GM21367 (cell line): ENCODE measurements at regions not wholly inside any gene's neighbourhood (a gene's known extent, or its start where the extent isn't known, plus 50 kb on each side); places are given as distances from the start of the nearest gene placed in this dataset.

ENCODE experiments used
- ATAC-seq: cut with Tn5 transposase; IDR thresholded peaks from one replicate; pipeline ENCODE4 v1.9.1; 2021; ENCODE audit not compliant: unreplicated experiment

DNA sequence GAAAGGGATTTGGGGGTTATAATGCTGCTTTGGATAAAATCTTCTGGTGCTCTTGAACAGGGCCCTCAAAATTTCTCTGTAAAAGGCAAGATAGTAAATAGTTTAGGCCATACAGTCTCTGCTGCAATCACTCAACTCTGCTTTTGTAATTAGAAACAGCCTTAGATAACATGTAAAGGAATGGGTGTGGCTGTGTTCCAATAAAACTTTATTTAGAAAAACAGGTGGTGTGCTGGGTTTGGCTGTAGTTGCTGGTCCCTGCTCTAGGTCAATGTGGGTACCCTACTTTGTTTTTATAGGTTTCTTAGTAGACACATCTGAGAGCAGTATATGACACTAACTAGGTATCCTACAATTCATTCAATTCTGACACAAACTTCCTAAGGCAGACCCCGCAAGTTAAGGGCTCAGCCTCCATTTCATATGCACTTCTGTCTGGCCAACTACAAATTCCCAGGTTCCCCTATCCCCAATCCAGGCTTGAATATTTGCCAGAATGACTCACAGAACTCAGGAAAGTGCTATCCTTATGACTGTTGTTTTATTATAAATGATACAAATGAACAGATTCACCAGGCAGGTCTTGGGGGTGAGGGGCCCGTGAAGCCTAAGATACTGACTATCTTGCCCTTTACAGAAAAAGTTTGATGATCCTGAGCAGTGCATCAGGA, 349.9 kb downstream of the RPS24 start:
- ATAC-seq, result no peak

DNA sequence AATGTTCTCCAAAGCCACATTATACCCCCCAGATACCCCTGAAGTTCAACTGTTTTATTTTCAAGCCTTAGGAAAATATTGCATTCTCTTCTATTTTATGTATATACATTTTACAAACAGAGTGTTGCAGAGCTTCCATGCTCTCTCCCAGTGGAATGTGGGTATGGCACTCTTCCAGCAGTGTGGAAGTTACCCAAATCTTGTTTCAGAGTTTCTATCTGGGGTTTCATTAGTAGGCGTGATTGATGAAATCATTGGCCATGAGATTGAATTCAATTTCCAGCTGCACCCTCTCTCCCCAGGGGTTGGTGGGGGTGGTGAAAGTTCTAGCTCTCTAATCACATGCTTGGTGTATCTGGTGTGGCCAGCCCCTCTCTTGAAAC, 350.4 kb downstream of the RPS24 start:
- no peak for ATAC-seq

DNA sequence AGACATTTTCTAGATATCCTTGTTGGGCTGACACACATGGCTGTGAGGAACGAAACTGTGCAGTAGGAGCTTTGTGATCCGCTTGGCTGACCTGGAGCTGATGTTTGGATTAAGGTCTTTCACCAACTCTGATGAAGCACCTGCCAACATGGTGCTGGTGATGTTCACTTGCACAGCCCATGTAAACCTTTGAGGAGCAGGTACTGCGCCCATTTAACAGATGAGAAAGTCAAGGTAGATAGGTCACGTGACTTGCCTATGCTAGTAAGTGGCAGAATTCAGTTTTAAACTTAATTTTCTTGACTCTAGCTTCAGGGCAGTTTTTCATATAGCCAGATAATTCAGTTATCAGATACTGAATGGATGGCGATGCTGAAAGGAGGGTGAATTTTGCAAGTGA, 351.9 kb downstream of the RPS24 start:
- ATAC-seq, result no peak

DNA sequence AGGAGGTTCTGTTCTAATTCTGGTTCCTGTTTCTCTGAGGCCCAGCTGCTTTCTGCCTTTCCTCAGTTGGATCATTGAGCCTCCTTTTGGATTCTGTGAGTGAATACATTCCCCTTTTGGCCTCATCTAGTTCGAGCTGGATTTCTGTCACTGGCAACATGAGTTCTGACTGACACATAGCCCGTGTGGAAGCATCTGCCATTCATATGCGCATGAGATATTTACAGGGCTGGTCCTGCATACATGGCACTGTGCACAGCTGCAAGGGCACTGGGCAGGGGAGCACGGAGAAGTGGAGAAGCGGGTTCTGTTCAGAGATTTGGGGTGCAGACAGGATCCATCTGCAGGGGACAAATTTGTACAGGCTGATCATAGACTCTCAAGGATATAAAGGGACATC, 352.8 kb downstream of the RPS24 start:
- ATAC-seq, result no peak

DNA sequence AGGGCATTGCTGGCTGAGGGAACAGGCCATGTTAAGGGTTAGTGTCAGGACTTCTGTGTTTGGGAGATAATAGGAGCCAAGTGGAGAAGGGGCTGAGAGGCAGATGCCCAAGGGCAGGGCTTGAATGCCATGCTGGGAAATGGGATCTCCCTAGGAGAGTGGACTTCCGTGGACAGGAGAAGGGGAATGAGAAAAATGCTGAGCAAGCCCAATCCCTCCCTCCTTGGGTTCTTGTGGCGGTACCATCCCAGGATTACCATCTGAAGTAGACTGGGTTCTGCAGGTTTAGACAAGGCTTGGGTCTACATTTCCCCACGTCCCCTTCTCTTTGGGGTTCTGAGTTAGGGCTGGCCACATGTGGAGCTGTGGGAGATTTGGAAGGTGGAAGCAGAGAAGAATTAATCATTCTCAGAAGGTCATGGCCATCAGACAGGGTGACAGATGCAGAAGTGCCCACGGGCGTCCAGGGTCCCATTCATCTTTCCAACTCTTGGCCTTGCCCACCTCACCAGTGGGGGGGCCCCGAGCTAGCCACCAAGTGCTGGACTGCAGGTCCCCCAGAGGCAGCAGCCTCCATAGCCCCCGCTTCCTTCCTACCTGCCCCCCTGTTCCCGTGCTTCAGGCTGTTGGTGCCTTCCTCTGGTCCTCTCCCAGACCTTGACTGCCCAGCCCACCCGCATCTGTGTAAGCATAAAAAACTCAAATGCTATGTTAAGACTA, 354.8 kb downstream of the RPS24 start:
- no peak for ATAC-seq

DNA sequence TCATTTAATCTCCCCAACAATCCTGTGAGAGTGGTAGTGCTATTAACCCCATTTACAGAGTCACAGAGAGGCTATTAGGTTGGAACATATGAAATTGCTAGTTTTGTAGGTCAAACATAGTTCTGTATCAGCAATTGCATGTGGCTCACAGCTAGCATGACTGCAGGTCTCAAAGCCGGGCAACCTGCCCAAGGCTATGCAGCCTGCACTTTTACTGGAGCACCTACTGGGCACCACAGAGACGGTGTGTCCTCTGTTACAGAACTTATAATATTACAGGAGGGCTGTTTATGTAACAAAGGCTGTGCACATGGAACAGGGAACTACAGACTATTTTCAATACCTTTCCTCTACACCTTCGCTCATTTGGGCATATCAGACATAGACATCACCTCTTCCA, 355.8 kb downstream of the RPS24 start:
- ATAC-seq, result no peak

DNA sequence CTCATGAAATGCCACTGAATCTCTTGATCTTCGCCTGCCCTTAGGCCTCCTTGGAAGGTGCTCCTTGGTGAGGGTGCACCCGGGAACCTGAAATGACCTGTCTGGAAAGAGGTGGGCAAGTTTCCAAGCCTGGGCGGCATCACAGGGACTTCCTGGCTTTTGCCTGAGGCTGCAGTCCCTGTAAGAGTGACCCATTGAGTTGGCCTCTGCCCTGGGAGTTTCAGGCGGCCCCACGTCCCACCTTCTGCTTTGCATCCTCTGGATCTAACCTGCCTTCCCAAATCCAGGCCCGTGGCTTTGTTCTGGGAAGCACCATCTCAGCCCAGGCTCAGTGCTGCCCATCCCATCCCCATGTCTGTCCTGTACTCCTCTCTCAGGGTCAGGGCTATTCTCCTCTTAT, 356.4 kb downstream of the RPS24 start:
- no peak for ATAC-seq

DNA sequence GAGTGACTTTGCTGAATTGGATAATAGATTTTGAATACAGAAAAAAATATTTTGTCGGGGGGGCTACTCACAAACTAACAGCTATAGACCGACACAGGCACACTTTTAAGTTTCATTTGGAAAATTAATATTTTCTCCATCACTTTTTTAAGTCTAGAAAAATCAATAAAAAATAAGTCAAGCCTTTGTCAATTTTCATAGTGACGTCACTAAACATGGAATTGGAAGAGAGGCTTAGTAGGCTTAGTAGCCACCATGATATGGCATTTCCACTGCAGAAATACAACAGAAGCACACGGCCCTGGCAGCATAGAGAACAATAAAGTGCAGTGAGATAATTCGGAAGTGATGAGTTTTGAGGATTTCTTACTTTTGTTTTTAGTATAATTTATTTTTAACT, 357.2 kb downstream of the RPS24 start:
- ATAC-seq, result no peak

DNA sequence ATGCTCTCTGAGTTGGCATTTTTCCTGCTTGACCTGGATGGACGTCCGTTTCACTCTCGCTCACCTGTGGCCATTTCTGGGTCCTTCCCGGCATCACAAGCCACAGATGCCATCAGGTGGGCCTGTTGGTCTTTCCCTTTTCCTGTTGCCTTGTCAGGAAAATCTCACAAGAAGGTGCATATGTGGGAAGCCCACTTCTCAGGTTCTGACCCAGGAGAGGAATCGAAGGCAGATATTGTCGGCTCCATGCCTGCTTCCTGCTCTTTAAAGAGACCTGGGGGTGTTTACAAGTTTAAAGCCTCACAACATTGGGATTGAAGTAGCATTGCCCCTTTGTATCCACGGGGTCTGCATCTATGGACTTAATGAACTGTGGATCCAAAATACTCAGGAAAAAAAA, 357.9 kb downstream of the RPS24 start:
- no peak for ATAC-seq

DNA sequence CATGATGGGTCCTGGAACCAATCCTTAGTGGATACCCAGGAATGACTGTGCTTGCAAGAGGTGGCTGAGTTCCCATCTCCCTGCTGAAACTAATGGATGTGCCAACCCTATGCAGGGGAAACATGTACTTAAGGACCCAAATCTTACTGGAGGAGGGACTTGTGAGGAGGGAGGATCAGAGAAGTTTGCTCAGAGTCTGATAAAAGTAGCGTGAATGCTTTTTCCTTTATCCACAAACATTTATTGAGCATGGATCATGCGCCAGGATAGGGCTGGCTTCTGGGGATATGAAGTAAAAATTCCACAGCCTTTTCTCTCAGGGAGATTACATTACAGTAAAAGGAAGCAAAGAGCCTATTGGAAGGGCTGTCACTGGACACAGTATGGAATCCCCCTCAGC, 358.5 kb downstream of the RPS24 start:
- no peak for ATAC-seq

DNA sequence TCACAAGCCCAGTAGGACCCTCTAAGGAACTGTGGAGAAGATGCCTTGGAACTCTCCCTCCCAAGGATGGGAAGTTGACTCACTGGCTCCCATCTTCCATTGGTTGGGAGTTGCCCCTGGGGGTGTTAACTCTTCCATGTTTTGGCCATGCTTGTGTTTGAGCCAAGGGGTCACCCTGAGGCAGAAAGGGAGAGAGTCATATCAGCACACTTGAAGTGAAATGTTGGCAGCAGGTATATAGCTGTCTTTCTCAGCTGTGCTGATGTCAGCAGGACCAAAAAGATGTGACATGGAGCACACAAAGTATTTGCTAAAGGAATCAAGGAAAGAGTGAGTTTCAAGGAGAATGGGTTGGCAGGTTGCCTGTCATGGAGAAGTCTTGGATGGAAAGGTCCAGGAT, 359.4 kb downstream of the RPS24 start:
- no peak for ATAC-seq

DNA sequence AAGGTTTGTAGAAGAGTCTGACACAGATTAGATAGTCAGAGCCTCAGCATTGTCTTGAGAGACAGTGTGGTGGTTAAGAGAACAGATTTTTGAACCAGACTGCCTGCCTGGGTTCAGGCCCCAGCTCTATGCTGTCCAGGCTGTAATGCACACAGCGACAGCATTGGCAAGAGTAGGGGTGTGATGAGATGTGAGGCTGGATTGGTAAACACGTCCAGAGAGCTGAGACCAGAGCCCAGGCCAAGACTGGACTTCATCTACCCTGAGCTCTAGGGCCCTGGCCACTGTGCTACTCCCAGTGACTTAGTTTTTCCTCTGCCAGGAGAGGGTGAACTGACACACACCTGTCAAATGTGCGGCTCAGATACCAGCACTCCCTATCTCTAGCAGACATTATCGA, 360.4 kb downstream of the RPS24 start:
- no peak for ATAC-seq

DNA sequence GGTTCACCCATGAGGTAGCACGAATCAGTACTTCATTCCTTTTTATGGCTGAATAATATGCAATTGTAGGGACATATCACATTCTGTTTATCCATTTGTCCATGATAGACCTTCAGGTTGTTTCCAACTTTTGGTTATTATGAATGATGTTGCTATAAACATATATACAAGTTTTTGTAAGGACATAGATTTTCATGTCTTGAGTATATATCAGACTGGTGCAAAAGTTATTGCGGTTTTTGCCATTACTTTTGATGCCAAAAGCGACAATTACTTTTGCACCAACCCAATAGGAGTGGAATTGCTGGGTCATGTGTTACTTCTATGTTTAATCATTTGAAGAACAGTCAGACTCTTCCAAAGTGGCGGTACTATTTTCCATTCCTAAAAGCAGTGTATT, 361.5 kb downstream of the RPS24 start:
- no peak for ATAC-seq

DNA sequence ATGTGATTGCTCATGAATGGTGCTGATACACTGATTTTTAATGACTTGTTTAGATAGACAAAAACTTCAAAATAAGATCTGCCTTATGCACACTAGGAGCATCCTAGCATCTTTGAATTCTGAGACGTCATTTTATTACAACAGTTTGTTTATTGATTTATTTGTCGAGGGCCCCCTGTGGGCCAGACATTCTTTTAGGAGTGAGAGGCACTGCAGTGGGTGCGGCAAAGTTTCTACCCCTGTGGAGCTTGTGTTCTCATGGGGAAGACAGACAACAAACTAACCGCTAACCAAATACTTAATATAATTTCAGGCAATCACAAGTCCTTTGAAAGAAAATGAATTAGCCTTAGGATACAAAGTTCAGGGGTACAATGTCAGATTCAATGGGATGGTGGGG, 363.1 kb downstream of the RPS24 start:
- no peak for ATAC-seq

DNA sequence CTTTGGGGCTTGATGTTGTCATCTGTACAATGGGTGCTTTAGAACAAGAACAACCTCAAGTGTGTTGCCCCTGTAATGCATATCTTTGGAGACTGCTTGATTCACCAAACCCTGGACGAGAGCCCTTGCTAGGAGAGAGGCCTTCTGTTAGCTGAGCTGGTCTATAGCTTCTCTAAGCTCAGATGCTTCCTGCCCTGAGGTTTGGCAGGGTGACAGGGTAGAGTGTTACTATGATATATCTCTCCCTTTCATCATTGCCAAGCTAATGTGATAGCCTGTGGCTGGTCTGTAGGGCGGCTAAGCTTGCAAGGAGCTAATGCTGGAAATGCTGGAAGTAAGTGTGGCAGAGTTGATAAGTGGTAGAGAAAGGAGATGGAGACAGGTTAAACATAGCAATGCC, 364.1 kb downstream of the RPS24 start:
- no peak for ATAC-seq

DNA sequence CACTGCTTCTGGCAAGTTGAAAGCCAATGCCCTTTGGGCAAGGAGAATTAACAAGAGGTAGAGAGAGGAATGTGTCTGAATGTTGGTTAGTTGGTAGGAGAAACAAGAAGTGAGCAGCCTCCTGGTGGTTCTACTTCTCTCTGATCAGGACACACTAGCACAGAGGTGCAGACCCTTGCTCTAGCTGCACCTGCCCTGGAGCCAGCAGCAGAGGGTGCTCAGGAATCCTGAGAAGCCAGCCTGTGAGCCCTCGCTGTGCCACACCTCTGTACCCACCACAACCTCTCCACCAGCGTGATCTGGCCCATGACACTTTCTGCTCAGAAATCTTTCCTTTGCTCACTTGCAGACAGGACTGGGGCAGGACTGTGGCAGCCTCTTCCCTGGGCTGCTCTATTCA, 364.7 kb downstream of the RPS24 start:
- ATAC-seq, result no peak

DNA sequence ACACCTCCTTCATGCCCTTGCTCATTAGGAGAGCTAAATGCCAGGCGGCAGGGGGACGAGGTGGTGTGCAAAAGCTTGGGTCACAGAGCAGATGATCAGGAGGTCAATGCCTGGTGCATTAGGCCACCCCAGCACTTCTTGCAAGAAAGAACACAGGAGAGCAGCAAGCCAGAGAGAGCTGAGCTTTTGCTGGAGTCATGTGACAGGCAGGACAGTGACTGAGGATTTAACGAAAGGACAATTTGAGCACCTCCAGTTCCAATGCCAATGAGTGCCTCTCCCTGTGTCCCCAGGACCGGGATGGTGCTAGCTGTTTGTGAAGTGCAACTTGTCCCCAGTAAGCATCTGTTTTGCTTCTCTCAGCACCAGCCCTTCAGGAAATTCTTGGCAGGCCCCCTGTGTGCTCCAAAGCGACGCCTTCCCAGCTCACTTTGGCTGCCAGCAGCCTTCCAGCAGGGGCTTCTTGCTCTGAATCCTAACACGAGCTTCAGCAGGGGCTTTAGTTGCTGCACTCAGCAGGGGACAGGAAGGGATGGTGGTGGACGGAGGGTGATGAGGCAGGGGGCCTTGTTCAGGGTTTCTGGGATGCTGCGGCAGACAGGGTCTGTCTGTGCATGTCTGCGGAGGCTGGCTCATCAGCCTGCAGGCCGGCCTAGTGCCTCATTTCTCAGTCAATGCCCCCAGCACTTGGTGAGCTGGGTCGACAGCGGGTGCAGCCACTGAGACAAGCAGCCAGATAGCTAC, 368.1 kb downstream of the RPS24 start:
- ATAC-seq, result no peak

DNA sequence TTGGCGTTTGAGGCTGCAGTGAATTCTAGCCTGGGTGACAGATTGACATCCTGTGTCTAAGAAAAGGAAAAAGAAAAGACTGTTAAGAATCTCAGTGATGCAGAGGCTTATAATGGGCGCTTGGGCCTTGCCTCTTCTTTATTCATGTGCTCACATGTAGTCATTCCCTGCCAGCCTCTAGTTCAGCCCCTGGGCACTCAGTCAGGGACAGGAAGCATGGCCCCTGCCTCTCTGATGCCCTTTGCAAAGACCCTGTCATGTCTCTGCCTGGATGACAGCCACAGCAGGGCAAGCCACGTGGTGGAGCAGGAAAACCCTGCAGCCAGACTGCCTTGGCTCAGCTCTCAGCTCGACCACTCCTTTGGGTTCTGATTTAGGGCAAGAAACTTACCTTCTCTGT, 368.9 kb downstream of the RPS24 start:
- ATAC-seq, result no peak

DNA sequence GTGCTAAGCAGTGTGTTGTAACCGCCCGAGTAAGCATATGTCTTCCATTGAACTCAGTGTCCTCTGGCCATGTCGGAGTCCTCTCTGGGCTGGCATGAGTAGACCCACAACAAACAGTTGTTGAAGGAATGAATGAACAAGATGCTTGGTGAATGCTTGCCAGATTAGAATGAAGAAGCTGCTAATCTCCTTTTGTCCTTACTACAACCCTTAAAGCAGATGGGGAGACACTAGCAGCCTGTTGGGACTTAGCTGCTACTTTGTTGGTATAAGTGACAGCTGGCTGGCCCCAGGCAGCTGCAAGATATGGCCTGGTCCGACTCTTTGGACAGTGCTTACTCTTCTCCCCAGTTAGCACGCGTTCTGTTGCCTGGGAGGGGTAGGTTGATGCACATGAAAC, 370.1 kb downstream of the RPS24 start:
- ATAC-seq, result no peak

DNA sequence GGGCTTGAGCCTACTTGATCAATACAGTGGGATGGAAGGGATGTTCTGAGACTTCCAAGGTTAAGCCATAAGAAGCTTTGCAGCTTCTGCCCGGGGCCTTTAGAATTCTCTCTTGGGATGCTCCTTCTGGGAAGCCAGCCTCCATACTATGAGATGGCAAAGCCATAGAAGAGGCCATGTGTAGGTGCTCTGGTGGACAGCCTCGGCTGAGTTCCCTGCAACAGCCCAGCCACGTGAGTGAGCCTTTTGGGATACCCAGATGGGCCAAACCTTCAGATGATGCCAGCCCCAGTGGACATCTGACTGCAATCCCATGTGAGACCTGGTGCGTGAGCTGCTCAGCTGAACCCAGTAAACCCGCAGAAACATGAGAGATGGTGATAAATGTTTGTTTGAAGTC, 370.6 kb downstream of the RPS24 start:
- ATAC-seq, result no peak

DNA sequence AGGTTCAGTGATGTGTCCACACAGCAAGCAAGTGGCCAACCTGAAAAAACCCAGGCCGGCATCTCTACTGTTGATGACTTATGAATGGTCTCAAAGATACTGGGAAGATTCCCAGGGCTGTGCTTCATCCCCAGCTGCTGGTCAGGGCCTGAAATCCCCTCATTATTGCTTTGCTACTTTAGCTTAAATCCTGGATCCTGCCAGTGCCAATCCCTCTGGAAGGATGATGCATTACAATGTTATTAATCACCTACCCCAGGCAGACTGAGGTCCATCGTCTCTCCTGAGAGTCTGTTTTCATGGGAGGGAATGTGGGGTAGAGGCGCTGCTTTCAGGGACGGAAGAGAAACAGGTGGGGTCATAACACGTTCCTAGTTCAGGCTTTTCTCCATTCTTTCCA, 371.6 kb downstream of the RPS24 start:
- no peak for ATAC-seq

DNA sequence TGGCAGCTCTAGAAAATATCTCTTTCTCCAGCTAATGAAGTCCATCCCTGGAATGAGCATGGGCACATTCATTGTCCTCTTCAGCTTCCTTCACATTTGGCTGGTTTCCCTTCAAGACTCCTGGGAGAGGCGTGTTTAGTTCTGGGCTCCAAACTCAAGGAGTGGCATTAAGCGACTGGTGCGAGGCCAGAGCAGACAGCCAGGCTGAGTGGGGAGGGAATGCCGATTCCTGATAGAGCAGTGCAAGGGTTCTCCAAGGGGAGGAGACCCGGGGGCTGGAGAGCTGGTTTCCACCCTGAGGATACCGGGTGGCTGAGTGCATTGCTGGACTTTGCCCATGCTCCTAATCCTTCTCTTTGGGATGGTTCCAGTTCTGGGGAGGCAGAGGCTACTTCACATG, 372.1 kb downstream of the RPS24 start:
- ATAC-seq, result no peak
